Panc1 (cell line): ENCODE measurements at regions not wholly inside any gene's neighbourhood (a gene's known extent, or its start where the extent isn't known, plus 50 kb on each side); places are given as distances from the start of the nearest gene placed in this dataset.

Experiments
- POLR2AphosphoS5 ChIP-seq: IDR thresholded peaks from 2 replicates; pipeline ENCODE4 v1.6.1; 2012; ENCODE audit warnings: mild to moderate bottlenecking, low read depth, low read length, moderate library complexity
- SIN3A ChIP-seq: IDR thresholded peaks from 2 replicates; pipeline ENCODE4 v1.6.1; 2012; ENCODE audit warnings: low read depth, mild to moderate bottlenecking, low read length, moderate library complexity, borderline replicate concordance; ENCODE audit not compliant: insufficient read depth
- TCF7L2 ChIP-seq: IDR thresholded peaks from 2 replicates; pipeline ENCODE4 v1.6.1; 2011; ENCODE audit warnings: mild to moderate bottlenecking, low read depth, low read length, inconsistent platforms
- TF ChIP-seq, protein P1 (sequence below): fragments of 450-650 bp; IDR thresholded peaks from 2 replicates; pipeline ENCODE4 v1.5.1; 2017; ENCODE audit warnings: mild to moderate bottlenecking

GRCh38 chr5:136521696-136522095 is 156.4 kb upstream of the TRPC7 start:
- TF ChIP-seq, protein P1, sequence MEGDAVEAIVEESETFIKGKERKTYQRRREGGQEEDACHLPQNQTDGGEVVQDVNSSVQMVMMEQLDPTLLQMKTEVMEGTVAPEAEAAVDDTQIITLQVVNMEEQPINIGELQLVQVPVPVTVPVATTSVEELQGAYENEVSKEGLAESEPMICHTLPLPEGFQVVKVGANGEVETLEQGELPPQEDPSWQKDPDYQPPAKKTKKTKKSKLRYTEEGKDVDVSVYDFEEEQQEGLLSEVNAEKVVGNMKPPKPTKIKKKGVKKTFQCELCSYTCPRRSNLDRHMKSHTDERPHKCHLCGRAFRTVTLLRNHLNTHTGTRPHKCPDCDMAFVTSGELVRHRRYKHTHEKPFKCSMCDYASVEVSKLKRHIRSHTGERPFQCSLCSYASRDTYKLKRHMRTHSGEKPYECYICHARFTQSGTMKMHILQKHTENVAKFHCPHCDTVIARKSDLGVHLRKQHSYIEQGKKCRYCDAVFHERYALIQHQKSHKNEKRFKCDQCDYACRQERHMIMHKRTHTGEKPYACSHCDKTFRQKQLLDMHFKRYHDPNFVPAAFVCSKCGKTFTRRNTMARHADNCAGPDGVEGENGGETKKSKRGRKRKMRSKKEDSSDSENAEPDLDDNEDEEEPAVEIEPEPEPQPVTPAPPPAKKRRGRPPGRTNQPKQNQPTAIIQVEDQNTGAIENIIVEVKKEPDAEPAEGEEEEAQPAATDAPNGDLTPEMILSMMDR: no peak
- TF ChIP-seq SIN3A: no peak
- no peak for TF ChIP-seq POLR2AphosphoS5
- TF ChIP-seq TCF7L2: no peak
